Chondrocyte (in vitro differentiated cells): ENCODE measurements at regions not wholly inside any gene's neighbourhood (a gene's known extent, or its start where the extent isn't known, plus 50 kb on each side); places are given as distances from the start of the nearest gene placed in this dataset.

Experiments used
- DNase-seq: peaks from one replicate; pipeline ENCODE4 v3.0.0; 2021; ENCODE audit warnings: mixed read lengths, low spot score
- H3K27ac Mint-ChIP-seq: one replicate; pipeline ENCODE4 v1.8.0; 2021; ENCODE audit warnings: mild to moderate bottlenecking, moderate library complexity, mixed read lengths; ENCODE audit not compliant: unreplicated experiment
- H3K27me3 Mint-ChIP-seq: 2 replicates; pipeline ENCODE4 v1.8.0; 2021; ENCODE audit warnings: low read depth, mixed read lengths
- H3K36me3 Mint-ChIP-seq: 2 replicates; pipeline ENCODE4 v1.8.0; 2021; ENCODE audit warnings: low read depth, mixed read lengths
- H3K4me1 Mint-ChIP-seq: 2 replicates; pipeline ENCODE4 v1.8.0; 2021; ENCODE audit warnings: low read depth, mild to moderate bottlenecking, mixed read lengths
- H3K4me3 Mint-ChIP-seq: one replicate; pipeline ENCODE4 v1.8.0; 2021; ENCODE audit warnings: mild to moderate bottlenecking, moderate library complexity, mixed read lengths; ENCODE audit not compliant: unreplicated experiment
- H3K9me3 Mint-ChIP-seq: 2 replicates; pipeline ENCODE4 v1.8.0; 2021; ENCODE audit warnings: low read depth, mixed read lengths
- CTCF ChIP-seq: fragments of 200-600 bp; sonication (generic); IDR thresholded peaks from 2 replicates; pipeline ENCODE4 v1.5.0; 2021; ENCODE audit warnings: antibody characterized with exemption, mild to moderate bottlenecking, moderate library complexity

GRCh38 chr3:184654375-184654774, 57.5 kb downstream of the MAGEF1 start:
- peaks cover 36% of the 10 kb centered on the region for H3K4me1 Mint-ChIP-seq
- H3K4me3 Mint-ChIP-seq = no peak overlapping the region
- H3K36me3 Mint-ChIP-seq = peaks cover 1% of the 10 kb centered on the region
- no peak overlapping the region for H3K27ac Mint-ChIP-seq
- H3K27me3 Mint-ChIP-seq = no peaks in the 10 kb centered on the region
- no peak for TF ChIP-seq CTCF
- DNase-seq = no peak
- peaks cover 6% of the 10 kb centered on the region for H3K9me3 Mint-ChIP-seq

GRCh38 chr3:184652465-184652864, 59.4 kb downstream of the MAGEF1 start:
- TF ChIP-seq CTCF = no peak
- Mint-ChIP-seq H3K27ac (peak overlapping the region; percentile 11), H3K9me3 (peaks cover 6% of the 10 kb centered on the region), H3K4me1 (peaks cover 23% of the 10 kb centered on the region), H3K27me3 (no peaks in the 10 kb centered on the region), H3K4me3 (no peak overlapping the region), H3K36me3 (peaks cover 1% of the 10 kb centered on the region)
- no peak for DNase-seq

- Mint-ChIP-seq H3K27ac (no peak overlapping the region), H3K4me1 (peaks cover 18% of the 10 kb centered on the region), H3K36me3 (peaks cover 1% of the 10 kb centered on the region), H3K27me3 (no peaks in the 10 kb centered on the region), H3K4me3 (no peak overlapping the region), H3K9me3 (peaks cover 6% of the 10 kb centered on the region)
- no peak for TF ChIP-seq CTCF
- no peak for DNase-seq
These were observed 60.0 kb downstream of the MAGEF1 start for GRCh38 chr3:184651904-184652303.

- TF ChIP-seq CTCF = no peak
- Mint-ChIP-seq H3K4me1 (peaks cover 12% of the 10 kb centered on the region), H3K27me3 (peaks cover 6% of the 10 kb centered on the region), H3K4me3 (no peak overlapping the region), H3K27ac (no peak overlapping the region), H3K36me3 (no peaks in the 10 kb centered on the region), H3K9me3 (no peaks in the 10 kb centered on the region)
- no peak for DNase-seq
These were observed 63.2 kb downstream of the MAGEF1 start for GRCh38 chr3:184648636-184649035.

- peaks cover 9% of the 10 kb centered on the region for H3K27me3 Mint-ChIP-seq
- no peak for DNase-seq
- no peak for TF ChIP-seq CTCF
These were observed 64.4 kb downstream of the MAGEF1 start for GRCh38 chr3:184647405-184647936.

More at GRCh38 chr3:184647405-184647936, 64.4 kb downstream of the MAGEF1 start:
- peaks cover 9% of the 10 kb centered on the region for H3K4me1 Mint-ChIP-seq
- H3K36me3 Mint-ChIP-seq = no peaks in the 10 kb centered on the region
- no peak overlapping the region for H3K27ac Mint-ChIP-seq
- no peak overlapping the region for H3K4me3 Mint-ChIP-seq
- no peaks in the 10 kb centered on the region for H3K9me3 Mint-ChIP-seq
